ENCODE measurements at regions not wholly inside any gene's neighbourhood (a gene's known extent, or its start where the extent isn't known, plus 50 kb on each side); places are given as distances from the start of the nearest gene placed in this dataset.
A peak's percentile ranks its signal among the peaks of the same experiment; 100 is the strongest.

DNA sequence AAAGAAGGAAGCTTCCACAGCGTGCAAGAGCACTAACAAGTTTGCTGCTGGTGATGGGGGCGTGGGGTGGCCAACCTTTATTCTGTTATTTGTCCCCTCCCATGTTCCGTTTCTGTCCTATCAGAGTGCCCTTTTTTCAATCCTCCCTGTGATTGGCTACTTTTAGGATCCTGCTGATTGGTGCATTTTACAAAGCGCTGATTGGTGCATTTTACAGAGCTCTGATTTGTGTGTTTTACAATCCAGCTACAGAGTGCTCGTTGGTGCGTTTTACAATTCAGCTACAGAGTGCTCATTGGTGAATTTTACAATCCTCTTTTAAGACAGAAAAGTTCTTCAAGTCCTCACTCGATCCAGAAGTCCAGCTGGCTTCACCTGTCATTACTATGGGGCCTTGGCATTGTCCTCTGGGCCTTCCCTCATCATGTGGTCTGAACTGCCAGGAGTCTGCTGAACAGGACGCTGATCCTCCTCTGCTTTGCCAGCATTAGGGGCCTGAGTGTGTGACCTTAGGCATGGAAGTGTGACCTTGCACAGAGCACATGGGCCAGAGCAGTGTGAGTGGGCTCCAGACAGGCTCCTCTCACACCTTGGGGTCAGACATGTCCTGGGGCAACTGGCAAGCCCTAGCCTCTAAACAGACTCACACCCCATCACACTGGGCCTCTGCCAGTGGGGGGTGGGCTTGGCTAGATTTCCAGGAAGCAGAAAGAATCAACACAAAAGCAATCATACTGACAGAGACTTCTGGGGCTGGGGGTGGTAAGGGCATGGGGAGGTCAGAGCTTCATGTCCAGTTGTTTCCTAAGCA lies 167.4 kb downstream of the PTPN20 start:
- no peak for DNase-seq

DNA sequence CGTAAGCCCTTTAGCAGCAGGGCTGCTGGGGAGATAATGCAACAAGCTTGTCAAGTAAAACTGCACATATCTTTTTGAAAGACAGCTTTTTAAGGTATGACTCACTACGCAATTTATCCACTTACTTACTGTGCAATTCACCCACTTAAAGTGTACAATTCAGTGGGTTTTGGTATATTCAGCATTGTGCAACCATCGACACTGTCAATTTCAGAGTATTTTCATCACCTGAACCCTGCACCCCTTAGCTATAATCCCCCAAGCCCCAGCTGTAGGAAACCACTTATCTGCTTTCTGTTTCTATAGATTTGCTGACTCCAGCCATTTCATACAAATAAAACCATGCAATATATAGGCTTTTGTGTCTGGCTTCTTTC lies 168.0 kb downstream of the PTPN20 start:
- no peak for DNase-seq

GRCh38 chr10:47081264-47081663 lies 170.0 kb downstream of the PTPN20 start:
- no peak for DNase-seq

GRCh38 chr10:47082055-47082784 lies 171.0 kb downstream of the PTPN20 start:
- DNase-seq, result no peak

- no peak for DNase-seq
Observed at GRCh38 chr10:47087667-47088066, 176.4 kb downstream of the PTPN20 start.

- no peak for DNase-seq
Observed at GRCh38 chr10:47088656-47089354, 177.6 kb downstream of the PTPN20 start.

DNA sequence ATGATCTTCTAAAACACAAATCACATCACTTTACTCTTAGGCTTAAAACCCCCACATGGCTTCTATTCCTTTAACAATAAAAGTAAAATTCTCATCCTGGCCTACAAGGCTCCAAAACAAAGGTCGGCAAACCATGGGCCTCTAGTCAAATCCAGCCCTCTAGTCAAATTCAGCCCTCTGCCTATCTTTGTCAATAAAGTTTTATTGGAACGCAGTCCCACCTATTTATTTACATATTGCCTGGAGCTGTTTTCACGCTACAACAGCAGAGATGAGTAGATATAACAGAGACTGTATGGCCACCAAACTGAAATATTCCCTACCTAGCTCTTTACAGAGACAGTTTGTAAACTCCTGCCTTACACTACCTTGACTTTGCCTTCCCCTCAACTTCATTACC lies 178.8 kb downstream of the PTPN20 start:
- DNase-seq, result no peak

- no peak for DNase-seq
Observed at GRCh38 chr10:47090903-47091302, 179.7 kb downstream of the PTPN20 start.

- no peak for DNase-seq
Observed at GRCh38 chr10:47091421-47091820, 180.2 kb downstream of the PTPN20 start.

DNA sequence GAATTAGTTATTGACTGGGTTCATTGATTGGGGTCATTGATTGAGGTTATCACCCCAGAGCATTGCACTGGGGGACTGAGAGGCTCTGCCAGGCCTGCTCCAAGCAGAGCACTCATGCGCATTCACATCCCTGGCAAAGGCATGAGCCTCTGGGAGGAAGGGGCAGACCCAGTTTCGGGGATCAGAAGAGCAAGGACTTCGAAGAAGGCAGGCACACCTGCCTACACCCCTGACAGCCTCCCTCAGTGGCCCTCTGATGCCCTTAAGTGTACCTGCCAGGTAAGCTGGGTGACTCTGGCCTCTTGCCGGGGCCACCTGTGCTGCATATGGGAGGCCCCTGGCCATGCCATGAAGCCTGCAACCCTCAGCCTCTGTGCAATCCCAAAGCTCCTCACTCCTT lies 181.1 kb downstream of the PTPN20 start:
- no peak for DNase-seq

DNA sequence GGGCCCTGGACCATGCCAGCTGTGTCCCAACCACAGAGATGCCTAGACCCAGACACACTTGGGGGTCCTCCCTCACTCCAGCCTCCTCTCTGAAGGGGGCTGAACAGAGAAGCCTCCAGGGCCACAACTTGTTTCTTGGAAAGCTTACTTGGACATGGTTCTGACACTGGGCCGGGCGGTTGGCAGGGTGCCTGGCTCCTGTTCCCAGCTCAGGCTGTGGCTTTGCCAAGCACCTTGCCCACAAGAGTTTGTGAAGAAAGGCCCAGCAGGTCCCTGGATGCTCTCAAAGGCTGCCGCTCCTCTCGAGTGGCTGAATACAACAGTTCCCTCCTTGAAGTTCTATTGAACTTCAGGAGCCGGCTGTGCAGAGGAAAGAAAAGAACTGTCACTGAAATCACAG lies 181.6 kb downstream of the PTPN20 start:
- DNase-seq, result peak; percentile 81

- no peak for DNase-seq
Observed at GRCh38 chr10:47094126-47094525, 182.9 kb downstream of the PTPN20 start.

- DNase-seq, result no peak
Observed at GRCh38 chr10:47094636-47095035, 183.4 kb downstream of the PTPN20 start.

DNA sequence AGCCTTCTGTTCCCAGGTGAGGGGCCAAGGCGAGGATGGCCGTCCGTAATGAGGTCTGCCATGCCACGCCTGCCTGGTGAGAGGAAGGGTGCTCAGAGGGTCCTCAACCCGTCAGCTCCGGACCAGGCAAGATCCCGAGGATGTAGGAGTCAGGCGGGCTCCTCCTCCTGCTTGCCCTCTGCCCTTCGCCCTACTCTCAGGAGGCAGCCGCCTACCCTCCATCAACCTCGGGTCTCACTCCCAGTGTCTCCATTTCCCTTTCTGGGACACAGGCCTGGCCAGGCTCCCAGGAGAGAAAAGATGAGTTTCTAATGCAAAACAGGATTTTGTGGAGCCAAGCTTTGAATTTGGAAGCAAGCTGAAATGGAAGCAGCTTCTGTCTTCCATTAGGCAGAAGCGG lies 184.0 kb downstream of the PTPN20 start:
- no peak for DNase-seq

GRCh38 chr10:47095848-47096612 lies 184.8 kb downstream of the PTPN20 start:
- DNase-seq, result no peak

- no peak for DNase-seq
Observed at GRCh38 chr10:47098238-47098637, 187.0 kb downstream of the PTPN20 start.

GRCh38 chr10:47098964-47099363 lies 187.7 kb downstream of the PTPN20 start:
- DNase-seq, result no peak

GRCh38 chr10:47099474-47099873 lies 188.2 kb downstream of the PTPN20 start:
- no peak for DNase-seq

- no peak for DNase-seq
Observed at GRCh38 chr10:47101196-47101595, 190.0 kb downstream of the PTPN20 start.

- no peak for DNase-seq
Observed at GRCh38 chr10:47101807-47102206, 190.6 kb downstream of the PTPN20 start.

- DNase-seq, result no peak
Observed at GRCh38 chr10:47104151-47104605, 192.9 kb downstream of the PTPN20 start.

- no peak for DNase-seq
Observed at GRCh38 chr10:47104786-47105385, 193.7 kb downstream of the PTPN20 start.

Data from DMS79 (cell line).